HCT116 (cell line): ENCODE measurements at regions not wholly inside any gene's neighbourhood (a gene's known extent, or its start where the extent isn't known, plus 50 kb on each side); places are given as distances from the start of the nearest gene placed in this dataset.

Source experiments
- ATAC-seq: fragments of 200-7000 bp; cut with Tn5 transposase; 2 replicates; pipeline ENCODE4 v1.9.1; 2020; ENCODE audit warnings: mild to moderate bottlenecking, moderate library complexity
- BruUV-seq: library from RNA; stranded (reverse); fragments of 400-500 nt; replicated peaks from 2 replicates; lab custom pipeline; 2021; lab: Mats Ljungman, UMichigan
- CTCF ChIA-PET: fragments of 300-600 bp; sonication (Branson Sonifier 250); formaldehyde crosslinking; loops from one replicate; lab custom pipeline; 2021; ENCODE audit warnings: antibody characterized with exemption; lab: Charles Lee
- POLR2A ChIA-PET: fragments of 300-600, 350-600 bp; sonication (Branson Sonifier 250); formaldehyde crosslinking; loops from one replicate; lab custom pipeline; 2021; ENCODE audit warnings: antibody characterized with exemption; lab: Charles Lee
- RAD21 ChIA-PET, 2 experiments: fragments of 300-600 bp; sonication (Branson Sonifier 250); formaldehyde crosslinking; loops; one replicate each; lab custom pipeline; 2023; ENCODE audit warnings: low total read pairs in 2 of 2; ENCODE audit not compliant: uncharacterized antibody in 2 of 2, unreplicated experiment in 2 of 2, low non-redundant PET in 1 of 2; lab: Charles Lee
- DNase-seq: peaks from one replicate; pipeline ENCODE4 v3.0.0-alpha.2; 2010; ENCODE audit warnings: low read depth, low spot score
- H2AFZ ChIP-seq: fragments of 200-600 bp; shearing (Covaris generic), sonication (generic); 2 replicates; pipeline ENCODE4 v1.6.1; 2017; ENCODE audit warnings: low read depth, mixed run types, mixed read lengths, antibody characterized with exemption, low read length; ENCODE audit not compliant: poor library complexity, severe bottlenecking
- H3K27ac ChIP-seq: 2 replicates; pipeline ENCODE4 v1.5.1; 2012; ENCODE audit warnings: low read depth, low read length
- H3K27me3 ChIP-seq: fragments of 200-600 bp; sonication (generic); 2 replicates; pipeline ENCODE4 v1.6.1; 2016; ENCODE audit warnings: mixed run types, low read length, mixed read lengths; ENCODE audit not compliant: insufficient read depth
- H3K36me3 ChIP-seq, 2 experiments: fragments of 200-500 bp in 1 of 2; fragments of 200-600 bp in 1 of 2; sonication (Bioruptor generic) in 1 of 2; sonication (generic) in 1 of 2; 2 replicates each; pipeline versions ENCODE4 v1.5.1 to v1.6.1; 2014 to 2016; ENCODE audit warnings: low read length in 2 of 2, inconsistent platforms in 1 of 2, mixed read lengths in 1 of 2, mixed run types in 1 of 2; ENCODE audit not compliant: insufficient read depth in 2 of 2, control insufficient read depth in 1 of 2
- H3K4me1 ChIP-seq, 2 experiments: fragments of 200-600 bp in 1 of 2; sonication (generic) in 1 of 2; 2 replicates each; pipeline versions ENCODE4 v1.5.1 to v1.6.1; 2012 to 2017; ENCODE audit warnings: low read length in 2 of 2, inconsistent platforms in 1 of 2, mild to moderate bottlenecking in 1 of 2, mixed read lengths in 1 of 2, mixed run types in 1 of 2, moderate library complexity in 1 of 2; ENCODE audit not compliant: insufficient read depth in 2 of 2, control insufficient read depth in 1 of 2
- H3K4me2 ChIP-seq: fragments of 200-600 bp; sonication (generic); 2 replicates; pipeline ENCODE4 v1.6.1; 2017; ENCODE audit warnings: mixed run types, low read length, mixed read lengths
- H3K4me3 ChIP-seq, 2 experiments: fragments of 200-600 bp in 1 of 2; sonication (generic) in 1 of 2; replicated peaks in 1 of 2; 2 replicates each; pipeline ENCODE4 v1.5.1; 2011 to 2016; ENCODE audit warnings: low read length in 2 of 2, control low read depth in 1 of 2, low read depth in 1 of 2, mild to moderate bottlenecking in 1 of 2, mixed read lengths in 1 of 2, mixed run types in 1 of 2
- H3K79me2 ChIP-seq: fragments of 200-600 bp; sonication (generic); 2 replicates; pipeline ENCODE4 v1.6.1; 2017; ENCODE audit warnings: mild to moderate bottlenecking, mixed run types, low read length, moderate library complexity, mixed read lengths; ENCODE audit not compliant: insufficient read depth
- H3K9ac ChIP-seq: fragments of 200-600 bp; sonication (generic); 2 replicates; pipeline ENCODE4 v1.6.1; 2016; ENCODE audit warnings: low read length, mixed read lengths
- H3K9me2 ChIP-seq: fragments of 200-600 bp; sonication (generic), shearing (Covaris generic); 2 replicates; pipeline ENCODE4 v1.6.1; 2017; ENCODE audit warnings: mixed run types, mild to moderate bottlenecking, moderate library complexity; ENCODE audit not compliant: insufficient read depth
- H3K9me3 ChIP-seq, 2 experiments: fragments of 200-500 bp in 1 of 2; fragments of 200-600 bp in 1 of 2; sonication (Bioruptor generic) in 1 of 2; sonication (generic) in 1 of 2; 2 replicates each; pipeline ENCODE4 v1.6.1; 2014 to 2017; ENCODE audit warnings: low read length in 2 of 2, mixed read lengths in 2 of 2, inconsistent platforms in 1 of 2, low read depth in 1 of 2, mild to moderate bottlenecking in 1 of 2, mixed run types in 1 of 2, moderate library complexity in 1 of 2; ENCODE audit not compliant: control insufficient read depth in 1 of 2, insufficient read depth in 1 of 2
- H4K20me1 ChIP-seq: fragments of 200-600 bp; sonication (generic), shearing (Covaris generic); 2 replicates; pipeline ENCODE4 v1.6.1; 2017; ENCODE audit warnings: mixed run types, mild to moderate bottlenecking, moderate library complexity; ENCODE audit not compliant: insufficient read depth
- CBX3 ChIP-seq: IDR thresholded peaks from 2 replicates; pipeline ENCODE4 v1.6.1; 2012; ENCODE audit warnings: low read depth
- CTCF ChIP-seq, 3 experiments: fragments of 200-600 bp in 1 of 3; sonication (generic) in 1 of 3; IDR thresholded peaks in 2 of 3; conservative IDR thresholded peaks in 1 of 3; 2 replicates each; pipeline ENCODE4 v1.5.1; 2012 to 2017; ENCODE audit warnings: low read depth in 2 of 3, low read length in 2 of 3, antibody characterized with exemption in 1 of 3, borderline replicate concordance in 1 of 3, control low read depth in 1 of 3, mild to moderate bottlenecking in 1 of 3, mixed read lengths in 1 of 3, mixed run types in 1 of 3, moderate library complexity in 1 of 3; ENCODE audit not compliant: insufficient read depth in 1 of 3
- EGR1 ChIP-seq: IDR thresholded peaks from 2 replicates; pipeline ENCODE4 v1.6.1; 2012; ENCODE audit warnings: low read depth
- ELF1 ChIP-seq: IDR thresholded peaks from 2 replicates; pipeline ENCODE4 v1.6.1; 2012; ENCODE audit warnings: low read depth, borderline replicate concordance
- EZH2 ChIP-seq: fragments of 200-600 bp; sonication (generic); IDR thresholded peaks from 2 replicates; pipeline ENCODE4 v1.6.1; 2017; ENCODE audit warnings: antibody characterized with exemption, mixed run types
- FOSL1 ChIP-seq: IDR thresholded peaks from 2 replicates; pipeline ENCODE4 v1.6.1; 2012; ENCODE audit warnings: low read depth
- POLR2A ChIP-seq: IDR thresholded peaks from 2 replicates; pipeline ENCODE4 v1.7.0; 2011; ENCODE audit warnings: borderline replicate concordance; ENCODE audit not compliant: insufficient read depth, insufficient read length; ENCODE audit errors: extremely low read depth
- POLR2AphosphoS5 ChIP-seq: IDR thresholded peaks from 2 replicates; pipeline ENCODE4 v1.6.1; 2011; ENCODE audit warnings: mild to moderate bottlenecking, low read depth, low read length, moderate library complexity
- RAD21 ChIP-seq: IDR thresholded peaks from 2 replicates; pipeline ENCODE4 v1.6.1; 2012; ENCODE audit warnings: low read depth, mild to moderate bottlenecking
- SIN3A ChIP-seq: IDR thresholded peaks from 2 replicates; pipeline ENCODE4 v1.6.1; 2012; ENCODE audit warnings: low read depth
- SP1 ChIP-seq: IDR thresholded peaks from 2 replicates; pipeline ENCODE4 v1.6.1; 2012; ENCODE audit warnings: low read depth
- TCF7L2 ChIP-seq: IDR thresholded peaks from 2 replicates; pipeline ENCODE4 v1.7.0; 2011; ENCODE audit warnings: borderline replicate concordance, inconsistent platforms; ENCODE audit not compliant: insufficient read depth, insufficient read length; ENCODE audit errors: extremely low read depth
- YY1 ChIP-seq: IDR thresholded peaks from 2 replicates; pipeline ENCODE4 v1.6.1; 2011; ENCODE audit warnings: low read length, low read depth, moderate library complexity, mild to moderate bottlenecking; ENCODE audit not compliant: insufficient replicate concordance; ENCODE audit errors: extremely low read depth
- ZBTB33 ChIP-seq: IDR thresholded peaks from 2 replicates; pipeline ENCODE4 v1.6.1; 2011; ENCODE audit warnings: mild to moderate bottlenecking, low read length, moderate library complexity; ENCODE audit not compliant: insufficient replicate concordance; ENCODE audit errors: extremely low read depth
- ZFX ChIP-seq: fragments of 450-650 bp; IDR thresholded peaks from 2 replicates; pipeline ENCODE4 v1.6.1; 2017
- intact Hi-C: fragments of 100-400 bp; cut with micrococcal nuclease; formaldehyde crosslinking; loops from 2 replicates; pipeline ENCODE4 v1.10.0; 2022
- TF ChIP-seq, protein P1 (sequence below): IDR thresholded peaks from 2 replicates; pipeline ENCODE4 v1.6.1; 2012
- TF ChIP-seq, protein P2 (sequence below): IDR thresholded peaks from 2 replicates; pipeline ENCODE4 v1.6.1; 2012

GRCh38 chr2:14364471-14364870, 268.0 kb upstream of the LRATD1 start:
- H3K79me2 ChIP-seq: no peaks in the 10 kb centered on the region
- ChIA-PET CTCF (no interaction called here), POLR2A (no interaction called here), RAD21 (no interaction called here)
- no peaks in the 10 kb centered on the region for H3K4me1 ChIP-seq
- peaks cover 9 to 12% of the 10 kb centered on the region in 2 experiments; a peak in 2 of 4 replicates for H3K9me3 ChIP-seq
- no peaks in the 10 kb centered on the region for H3K9me2 ChIP-seq
- ATAC-seq (no peak), DNase-seq (no peak)
- no peaks in the 10 kb centered on the region for H3K27me3 ChIP-seq
- intact Hi-C loops: no loop called here
- BruUV-seq: no TSS peak
- no peaks in the 10 kb centered on the region for H4K20me1 ChIP-seq
- H3K9ac ChIP-seq: no peak overlapping the region
- no peak for TF ChIP-seq CTCF (IDR thresholded peaks at IDR 0.05 in 2 of 3, conservative IDR thresholded peaks at IDR 0.05 in 1 of 3; ENCODE audit: borderline replicate concordance in 1 of 3, insufficient read depth in 1 of 3, low read depth in 2 of 3, low read length in 2 of 3)
- TF ChIP-seq FOSL1: no peak
- TF ChIP-seq SP1: no peak
- no peak for TF ChIP-seq CBX3
- TF ChIP-seq ZBTB33: no peak
- TF ChIP-seq RAD21: no peak
- no peak for TF ChIP-seq POLR2AphosphoS5
- TF ChIP-seq TCF7L2: no peak
- TF ChIP-seq YY1: no peak
- TF ChIP-seq EZH2: no peak
- no peak for TF ChIP-seq POLR2A
- TF ChIP-seq, protein P1, sequence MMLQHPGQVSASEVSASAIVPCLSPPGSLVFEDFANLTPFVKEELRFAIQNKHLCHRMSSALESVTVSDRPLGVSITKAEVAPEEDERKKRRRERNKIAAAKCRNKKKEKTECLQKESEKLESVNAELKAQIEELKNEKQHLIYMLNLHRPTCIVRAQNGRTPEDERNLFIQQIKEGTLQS: no peak
- TF ChIP-seq ELF1: no peak
- no peak for TF ChIP-seq EGR1
- no peak for TF ChIP-seq SIN3A
- no peak for TF ChIP-seq ZFX
- TF ChIP-seq, protein P2, sequence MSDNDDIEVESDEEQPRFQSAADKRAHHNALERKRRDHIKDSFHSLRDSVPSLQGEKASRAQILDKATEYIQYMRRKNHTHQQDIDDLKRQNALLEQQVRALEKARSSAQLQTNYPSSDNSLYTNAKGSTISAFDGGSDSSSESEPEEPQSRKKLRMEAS: no peak
- no peaks in the 10 kb centered on the region for H3K36me3 ChIP-seq
- H3K4me2 ChIP-seq: no peak overlapping the region
- H3K4me3 ChIP-seq: no peak overlapping the region
- H3K27ac ChIP-seq: no peak overlapping the region
- no peak overlapping the region for H2AFZ ChIP-seq
